GM19463 (cell line): ENCODE measurements at regions not wholly inside any gene's neighbourhood (a gene's known extent, or its start where the extent isn't known, plus 50 kb on each side); places are given as distances from the start of the nearest gene placed in this dataset.
"Not testable (repeated sequence)": the region's sequence is repeated elsewhere in the genome, so short reads cannot be mapped to it uniquely, and the experiment has no call there.

Experiments
- ATAC-seq: cut with Tn5 transposase; IDR thresholded peaks from one replicate; pipeline ENCODE4 v1.9.1; 2021; ENCODE audit warnings: mild to moderate bottlenecking, moderate library complexity; ENCODE audit not compliant: unreplicated experiment

GRCh38 chr10:60623627-60624026, 154.7 kb upstream of the CDK1 start:
- ATAC-seq = no peak

GRCh38 chr10:60621018-60621417, 157.3 kb upstream of the CDK1 start:
- ATAC-seq = no peak

GRCh38 chr10:60618861-60619260, 159.4 kb upstream of the CDK1 start:
- ATAC-seq = no peak

GRCh38 chr10:60615541-60615940, 162.7 kb upstream of the CDK1 start:
- ATAC-seq = no peak

- ATAC-seq = no peak
Observed at GRCh38 chr10:60614363-60614762, 163.9 kb upstream of the CDK1 start.

- ATAC-seq = no peak
Observed at GRCh38 chr10:60613434-60613833, 164.8 kb upstream of the CDK1 start.

GRCh38 chr10:60611291-60611747, 167.0 kb upstream of the CDK1 start:
- no peak for ATAC-seq

GRCh38 chr10:60607372-60607771, 170.9 kb upstream of the CDK1 start:
- ATAC-seq = no peak

- ATAC-seq = no peak
Observed at GRCh38 chr10:60606343-60607080, 171.8 kb upstream of the CDK1 start.

- ATAC-seq = no peak
Observed at GRCh38 chr10:60605476-60605875, 172.8 kb upstream of the CDK1 start.

- no peak for ATAC-seq
Observed at GRCh38 chr10:60604342-60604741, 173.9 kb upstream of the CDK1 start.

GRCh38 chr10:60597513-60597912, 180.8 kb upstream of the CDK1 start:
- no peak for ATAC-seq

GRCh38 chr10:60595852-60596251, 182.4 kb upstream of the CDK1 start:
- no peak for ATAC-seq

GRCh38 chr10:60594476-60595051, 183.7 kb upstream of the CDK1 start:
- peak; percentile 84 for ATAC-seq

- no peak for ATAC-seq
Observed at GRCh38 chr10:60591119-60591518, 187.2 kb upstream of the CDK1 start.

- no peak for ATAC-seq
Observed at GRCh38 chr10:60589376-60589775, 188.9 kb upstream of the CDK1 start.

GRCh38 chr10:60581782-60582181, 192.1 kb upstream of the ANK3 start:
- ATAC-seq = not testable (repeated sequence)

GRCh38 chr10:60578217-60578616, 188.5 kb upstream of the ANK3 start:
- no peak for ATAC-seq

- ATAC-seq = no peak
Observed at GRCh38 chr10:60576130-60577069, 186.7 kb upstream of the ANK3 start.

- ATAC-seq = no peak
Observed at GRCh38 chr10:60575105-60575504, 185.4 kb upstream of the ANK3 start.

GRCh38 chr10:60574388-60574787, 184.7 kb upstream of the ANK3 start:
- ATAC-seq = no peak

GRCh38 chr10:60573336-60573735, 183.7 kb upstream of the ANK3 start:
- peak; percentile 79 for ATAC-seq
